Small intestine (tissue), 7 donors: ENCODE measurements at regions not wholly inside any gene's neighbourhood (a gene's known extent, or its start where the extent isn't known, plus 50 kb on each side); places are given as distances from the start of the nearest gene placed in this dataset.
"Not testable (repeated sequence)": the region's sequence is repeated elsewhere in the genome, so short reads cannot be mapped to it uniquely, and the experiment has no call there.

Source experiments
- DNase-seq, 2 donors: peaks; one replicate each; pipeline versions ENCODE4 v3.0.0 to v3.0.0-alpha.2; 2013
- FAIRE-seq: peaks from 2 replicates; lab custom pipeline; 2012; peaks lifted over from hg19 to GRCh38; lab: Jason Lieb, UNC
- H3K27ac ChIP-seq, 3 donors: one replicate each; pipeline ENCODE4 v1.5.1; 2013; ENCODE audit warnings: low read length in 2 of 3, mild to moderate bottlenecking in 2 of 3, control low read depth in 1 of 3, inconsistent platforms in 1 of 3, low read depth in 1 of 3, moderate library complexity in 1 of 3
- H3K27me3 ChIP-seq, 3 donors: one replicate each; pipeline ENCODE4 v1.6.1; 2013; ENCODE audit warnings: low read length in 3 of 3, inconsistent platforms in 1 of 3; ENCODE audit not compliant: control insufficient read depth in 3 of 3, insufficient read depth in 3 of 3
- H3K36me3 ChIP-seq, 3 donors: one replicate each; pipeline ENCODE4 v1.6.1; 2013; ENCODE audit warnings: low read length in 3 of 3, inconsistent platforms in 1 of 3, low read depth in 1 of 3, mild to moderate bottlenecking in 1 of 3, moderate library complexity in 1 of 3; ENCODE audit not compliant: control insufficient read depth in 3 of 3, insufficient read depth in 2 of 3
- H3K4me1 ChIP-seq, 3 donors: one replicate each; pipeline ENCODE4 v1.6.1; 2013; ENCODE audit warnings: low read length in 2 of 3, inconsistent platforms in 1 of 3, low read depth in 1 of 3, mild to moderate bottlenecking in 1 of 3, moderate library complexity in 1 of 3; ENCODE audit not compliant: control insufficient read depth in 3 of 3, insufficient read depth in 2 of 3
- H3K4me3 ChIP-seq, 3 donors: one replicate each; pipeline ENCODE4 v1.5.1; 2013; ENCODE audit warnings: low read length in 3 of 3, control low read depth in 1 of 3, inconsistent platforms in 1 of 3, low read depth in 1 of 3, mild to moderate bottlenecking in 1 of 3, moderate library complexity in 1 of 3
- H3K9me3 ChIP-seq, 2 donors: one replicate each; pipeline ENCODE4 v1.6.1; 2013; ENCODE audit warnings: low read depth in 1 of 2, low read length in 1 of 2; ENCODE audit not compliant: control insufficient read depth in 2 of 2, insufficient read depth in 1 of 2
- WGBS, 3 donors: extraction: QIAGEN DNeasy Blood & Tissue Kit; methylation state at CpG; one replicate each; pipeline ENCODE4 v1.1.7; 2013; 5-methylcytosine and 5-hydroxymethylcytosine counted together
- donor health status: healthy with polysubstance abuse.
- donor health status: control.
- donor health status: control.
- donor health status: Bipolar disorder and iron deficiency.
- donor health status: healthy.

DNA sequence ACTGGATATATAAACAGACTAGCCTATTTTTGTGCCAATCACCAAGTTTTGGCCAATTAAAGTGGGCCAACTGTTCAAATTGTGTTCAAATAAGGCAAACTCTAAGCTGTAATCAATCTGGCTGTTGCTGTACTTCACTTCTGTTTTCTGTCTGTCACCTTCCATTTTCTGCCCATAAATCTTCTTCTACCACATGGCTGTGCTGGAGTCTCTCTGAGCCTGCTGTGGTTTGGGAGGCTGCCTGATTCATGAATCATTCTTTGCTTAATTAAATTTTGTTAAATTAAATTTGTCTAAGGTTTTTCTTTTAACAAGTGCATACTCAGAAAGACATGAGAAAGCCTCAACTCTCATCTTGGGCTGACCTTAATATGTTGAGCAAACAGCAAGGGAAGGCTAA lies 172.6 kb upstream of the VIPR2 start:
- Histone ChIP-seq H3K9me3 (peaks cover 0 to 11% of the 10 kb centered on the region in 2 donors), H3K4me3 (no peak overlapping the region), H3K4me1 (no peaks in the 10 kb centered on the region), H3K27me3 (peaks cover 0 to 2% (median 0%) of the 10 kb centered on the region in 3 donors), H3K36me3 (no peaks in the 10 kb centered on the region), H3K27ac (no peak overlapping the region)
- no peak for DNase-seq
- no peak for FAIRE-seq

DNA sequence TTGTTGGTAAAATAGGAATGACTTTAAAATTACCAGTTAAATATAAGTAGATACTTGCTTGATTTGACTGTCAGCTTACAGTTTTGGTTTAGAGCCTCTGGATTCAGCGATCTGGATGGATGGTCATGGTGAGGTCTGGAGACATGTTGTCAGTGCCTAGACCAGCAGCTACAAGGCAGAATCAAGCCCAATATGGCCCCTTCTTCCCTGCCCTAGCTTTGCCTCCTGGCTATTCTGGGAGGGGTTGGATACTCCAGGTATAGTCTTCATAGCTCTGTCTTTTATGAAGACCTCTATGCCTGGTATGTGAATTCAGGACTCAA lies 166.5 kb upstream of the VIPR2 start:
- no peaks in the 10 kb centered on the region for H3K4me1 ChIP-seq
- H3K27me3 ChIP-seq = no peaks in the 10 kb centered on the region
- no peak overlapping the region for H3K4me3 ChIP-seq
- WGBS, 3 donors = 85 to 93% (median 92%) methylated on average over 1 of the region's 1 CpG
- no peak for FAIRE-seq
- no peak for DNase-seq
- no peaks in the 10 kb centered on the region for H3K36me3 ChIP-seq
- no peak overlapping the region for H3K27ac ChIP-seq
- peaks cover 0 to 5% of the 10 kb centered on the region in 2 donors for H3K9me3 ChIP-seq

DNA sequence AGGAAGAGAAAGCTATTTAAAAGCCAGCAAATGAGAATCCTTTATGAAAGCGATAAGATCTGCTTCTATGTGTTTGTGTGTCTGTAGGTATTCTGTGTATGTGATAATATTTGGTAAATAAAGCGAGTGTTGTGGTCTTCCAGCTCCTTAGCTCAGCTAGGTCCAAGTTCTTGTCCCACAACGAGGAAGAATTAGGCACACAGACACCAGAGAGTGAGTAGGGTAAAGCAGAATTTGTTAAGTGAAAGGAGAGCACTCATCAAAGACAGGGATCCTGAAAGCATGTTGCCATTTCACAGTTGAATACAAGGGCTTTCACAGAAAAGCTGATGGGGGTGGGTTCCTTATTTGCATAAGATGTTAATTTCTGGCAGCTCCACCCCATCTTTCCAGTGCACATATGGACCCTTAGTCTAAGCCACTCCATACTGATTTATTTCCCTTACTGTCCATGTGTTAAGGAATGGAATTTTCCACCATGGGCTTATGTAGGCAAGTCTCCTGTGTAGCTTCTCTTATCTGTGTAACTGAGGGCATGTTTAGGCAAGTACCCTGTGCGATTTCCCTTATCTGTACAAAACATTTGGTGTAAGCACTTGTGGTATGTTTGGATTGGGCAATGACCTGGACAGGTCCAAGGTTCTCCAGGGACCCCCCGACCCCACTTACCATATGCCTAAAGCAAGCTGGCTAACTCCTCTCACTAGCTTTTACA lies 165.9 kb upstream of the VIPR2 start:
- Histone ChIP-seq H3K27ac (no peak overlapping the region), H3K4me3 (no peak overlapping the region), H3K36me3 (no peaks in the 10 kb centered on the region), H3K27me3 (no peaks in the 10 kb centered on the region), H3K4me1 (no peaks in the 10 kb centered on the region), H3K9me3 (peaks cover 0 to 5% of the 10 kb centered on the region in 2 donors)
- WGBS, 3 donors = 40 to 49% (median 44%) methylated on average over 5 of the region's 5 CpGs
- FAIRE-seq = no peak
- DNase-seq = no peak

DNA sequence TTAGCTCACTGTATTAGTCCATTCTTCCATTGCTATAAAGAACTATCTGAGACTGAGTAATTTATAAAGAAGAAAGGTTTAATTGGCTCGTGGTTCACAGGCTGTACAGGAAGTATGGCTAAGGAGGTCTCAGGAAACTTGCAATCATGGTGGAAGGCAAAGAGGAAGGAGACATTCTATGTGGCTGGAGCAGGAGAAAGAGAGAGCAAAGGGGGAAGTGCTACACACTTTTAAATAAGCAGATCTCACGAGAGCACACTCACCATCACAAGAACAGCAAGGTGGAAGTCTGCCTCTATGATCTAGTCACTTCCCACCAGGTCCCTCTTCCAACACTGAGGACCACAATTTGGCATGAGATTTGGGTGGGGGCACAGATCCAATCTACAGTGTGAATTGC lies 164.5 kb upstream of the VIPR2 start:
- 26 to 48% (median 38%) methylated on average over 2 of the region's 2 CpGs for WGBS, 3 donors
- H3K9me3 ChIP-seq, H3K36me3 ChIP-seq, H3K4me1 ChIP-seq, DNase-seq, H3K27me3 ChIP-seq, H3K4me3 ChIP-seq, FAIRE-seq, H3K27ac ChIP-seq: not testable (repeated sequence)

DNA sequence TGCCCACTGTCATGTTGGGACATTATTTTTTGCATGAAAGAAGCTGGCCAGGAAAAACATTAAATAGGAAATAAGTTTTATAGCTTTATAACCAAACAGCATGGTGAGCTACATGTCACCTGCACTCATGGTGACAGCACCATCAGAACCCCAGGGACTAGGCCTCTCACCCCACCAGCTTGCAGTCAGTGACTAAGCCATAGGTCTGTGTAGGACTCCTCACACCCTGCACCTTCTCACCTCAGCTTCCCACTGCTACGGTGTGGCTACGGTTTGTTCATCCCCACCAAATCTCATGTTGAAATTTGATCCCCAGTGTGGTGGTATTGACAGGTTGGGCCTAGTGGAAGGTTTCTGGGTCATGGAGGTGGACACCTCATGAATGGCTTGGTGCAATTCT lies 161.3 kb upstream of the VIPR2 start:
- no peak for FAIRE-seq
- Histone ChIP-seq H3K4me3 (no peak overlapping the region), H3K27me3 (no peaks in the 10 kb centered on the region), H3K27ac (no peak overlapping the region), H3K36me3 (no peaks in the 10 kb centered on the region), H3K9me3 (peaks cover 0 to under 1% of the 10 kb centered on the region in 2 donors), H3K4me1 (no peaks in the 10 kb centered on the region)
- WGBS, 3 donors = 87 to 95% (median 90%) methylated on average over 2 of the region's 2 CpGs
- DNase-seq = no peak

DNA sequence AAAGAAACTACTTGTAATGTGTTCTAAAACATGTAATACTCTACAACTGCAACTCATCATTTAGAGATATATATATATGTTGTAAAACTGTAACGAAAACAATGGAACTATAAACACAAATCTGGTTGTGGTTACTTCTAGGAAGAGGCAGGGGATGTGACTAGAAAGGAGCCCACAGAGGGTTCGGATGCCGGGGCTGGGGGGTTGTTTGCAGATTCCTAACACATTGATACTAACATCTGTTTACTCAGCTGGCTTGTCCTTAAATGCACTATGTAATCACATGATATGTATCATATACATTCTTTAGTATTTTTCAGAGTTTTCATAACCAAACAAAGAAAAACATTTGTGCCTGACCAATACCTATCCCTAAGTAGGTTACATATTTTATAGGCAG lies 160.5 kb upstream of the VIPR2 start:
- not testable (repeated sequence) for H3K27me3 ChIP-seq, H3K9me3 ChIP-seq, FAIRE-seq, H3K36me3 ChIP-seq, H3K27ac ChIP-seq, DNase-seq, H3K4me3 ChIP-seq, H3K4me1 ChIP-seq
- WGBS, 3 donors = 30 to 55% (median 41%) methylated on average over 3 of the region's 3 CpGs

DNA sequence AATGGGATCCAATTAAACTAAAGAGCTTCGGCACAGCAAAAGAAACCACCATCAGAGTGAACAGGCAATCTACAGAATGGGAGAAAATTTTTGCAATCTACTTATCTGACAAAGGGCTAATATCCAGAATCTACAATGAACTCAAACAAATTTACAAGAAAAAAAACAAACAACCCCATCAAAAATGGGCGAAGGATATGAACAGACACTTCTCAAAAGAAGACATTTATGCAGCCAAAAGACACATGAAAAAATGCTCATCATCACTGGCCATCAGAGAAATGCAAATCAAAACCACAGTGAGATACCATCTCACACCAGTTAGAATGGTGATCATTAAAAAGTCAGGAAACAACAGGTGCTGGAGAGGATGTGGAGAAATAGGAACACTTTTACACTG lies 158.8 kb upstream of the VIPR2 start:
- not testable (repeated sequence) for H3K27me3 ChIP-seq

DNA sequence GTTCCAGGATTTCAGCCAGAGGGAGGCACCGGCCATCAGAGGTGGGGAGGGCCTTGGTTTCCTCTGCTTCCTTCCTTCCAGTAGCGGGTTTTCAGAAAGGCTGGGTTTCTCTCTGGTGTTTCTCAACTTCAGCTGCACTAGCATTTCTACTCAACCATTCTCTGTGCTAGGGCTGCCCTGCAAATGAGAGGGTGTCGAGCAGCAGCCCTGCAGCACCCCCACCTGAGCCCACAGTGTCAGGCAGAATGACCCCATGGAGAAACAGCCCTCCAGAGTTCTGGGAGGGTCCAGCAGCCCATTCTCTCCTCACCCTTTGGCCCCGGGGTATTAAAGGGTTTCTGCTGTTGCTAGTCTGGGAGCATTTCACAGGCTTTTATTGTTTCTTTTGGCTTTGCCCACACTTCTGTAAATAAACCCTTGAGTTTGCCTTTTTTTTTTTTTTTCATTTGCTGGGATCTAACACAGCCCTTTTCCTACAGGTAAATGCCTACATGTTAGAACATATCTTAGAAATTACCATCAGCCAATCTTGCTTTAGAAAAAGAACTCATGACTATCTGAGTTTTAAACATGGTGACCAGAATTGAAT lies 151.5 kb upstream of the VIPR2 start:
- no peaks in the 10 kb centered on the region for H3K36me3 ChIP-seq
- H3K4me3 ChIP-seq = no peak overlapping the region
- H3K9me3 ChIP-seq = peaks cover 0 to 11% of the 10 kb centered on the region in 2 donors
- H3K4me1 ChIP-seq = no peaks in the 10 kb centered on the region
- FAIRE-seq (no peak), DNase-seq (no peak)
- 38 to 62% (median 51%) methylated on average over 4 of the region's 4 CpGs for WGBS, 3 donors
- no peak overlapping the region for H3K27ac ChIP-seq
- H3K27me3 ChIP-seq = no peaks in the 10 kb centered on the region

More for the DNA sequence above, 158.8 kb upstream of the VIPR2 start:
- H3K9me3 ChIP-seq, H3K4me1 ChIP-seq, H3K27ac ChIP-seq, H3K36me3 ChIP-seq, DNase-seq, H3K4me3 ChIP-seq, FAIRE-seq: not testable (repeated sequence)
- 67 to 80% (median 80%) methylated on average over 2 of the region's 2 CpGs for WGBS, 3 donors

DNA sequence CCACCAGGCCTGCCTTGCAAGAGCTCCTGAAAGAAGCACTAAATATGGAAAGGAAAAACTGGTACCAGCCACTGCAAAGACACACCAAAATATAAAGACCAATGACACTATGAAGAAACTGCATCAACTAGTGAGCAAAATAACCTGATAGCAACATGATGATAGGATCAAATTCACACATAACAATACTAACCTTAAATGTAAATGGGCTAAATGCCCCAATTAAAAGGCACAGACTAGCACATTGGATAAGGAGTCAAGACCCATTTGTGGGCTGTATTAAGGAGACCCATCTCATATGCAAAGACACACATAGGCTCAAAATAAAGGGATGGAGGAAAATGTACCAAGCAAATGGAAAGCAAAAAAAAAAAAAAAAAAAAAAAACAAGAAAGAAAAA lies 141.8 kb upstream of the VIPR2 start:
- H3K4me3 ChIP-seq, FAIRE-seq, H3K4me1 ChIP-seq, H3K36me3 ChIP-seq, H3K27ac ChIP-seq, DNase-seq, H3K27me3 ChIP-seq: not testable (repeated sequence)
- peaks cover 0 to 19% of the 10 kb centered on the region in 2 donors for H3K9me3 ChIP-seq
